Suprapubic skin (tissue), 4 donors: ENCODE measurements at regions not wholly inside any gene's neighbourhood (a gene's known extent, or its start where the extent isn't known, plus 50 kb on each side); places are given as distances from the start of the nearest gene placed in this dataset.

Experiments used
- DNase-seq, 2 donors: peaks; one replicate each; pipeline ENCODE4 v3.0.0-alpha.2; 2019; ENCODE audit warnings: low spot score in 2 of 2
- H3K27ac ChIP-seq: fragments of 200-600 bp; sonication (generic); one replicate; pipeline ENCODE4 v1.5.1; 2019
- H3K27me3 ChIP-seq: fragments of 200-600 bp; sonication (generic); one replicate; pipeline ENCODE4 v1.5.1; 2019
- H3K36me3 ChIP-seq: fragments of 200-600 bp; sonication (generic); one replicate; pipeline ENCODE4 v1.5.1; 2019
- H3K4me1 ChIP-seq: fragments of 200-600 bp; sonication (generic); one replicate; pipeline ENCODE4 v1.5.1; 2019
- H3K4me3 ChIP-seq: fragments of 200-600 bp; sonication (generic); one replicate; pipeline ENCODE4 v1.5.1; 2019; ENCODE audit warnings: mild to moderate bottlenecking
- H3K9me3 ChIP-seq: fragments of 200-600 bp; sonication (generic); one replicate; pipeline ENCODE4 v1.5.1; 2019
- EP300 ChIP-seq: sonication (generic); formaldehyde crosslinking; IDR thresholded peaks from one replicate; pipeline ENCODE4 v1.6.1; 2017; ENCODE audit warnings: antibody characterized with exemption
- POLR2A ChIP-seq, 2 donors: fragments of 450-650 bp; IDR thresholded peaks; one replicate each; pipeline ENCODE4 v1.6.1; 2017; ENCODE audit warnings: antibody characterized with exemption in 2 of 2, mild to moderate bottlenecking in 2 of 2, moderate library complexity in 2 of 2
- POLR2AphosphoS5 ChIP-seq, 3 donors: sonication (generic); formaldehyde crosslinking; IDR thresholded peaks; one replicate each; pipeline ENCODE4 v1.6.1; 2017; ENCODE audit warnings: antibody characterized with exemption in 3 of 3
- WGBS: methylation state at CpG from one replicate; pipeline ENCODE4 v1.1.5; 2018; 5-methylcytosine and 5-hydroxymethylcytosine counted together
- TF ChIP-seq, protein P1 (sequence below), 2 donors: fragments of 200-600 bp in 1 of 2; fragments of 450-650 bp in 1 of 2; sonication (generic) in 1 of 2; IDR thresholded peaks; one replicate each; pipeline ENCODE4 v1.5.1; 2016 to 2019; ENCODE audit warnings: antibody characterized with exemption in 2 of 2, mild to moderate bottlenecking in 1 of 2, moderate library complexity in 1 of 2

DNA sequence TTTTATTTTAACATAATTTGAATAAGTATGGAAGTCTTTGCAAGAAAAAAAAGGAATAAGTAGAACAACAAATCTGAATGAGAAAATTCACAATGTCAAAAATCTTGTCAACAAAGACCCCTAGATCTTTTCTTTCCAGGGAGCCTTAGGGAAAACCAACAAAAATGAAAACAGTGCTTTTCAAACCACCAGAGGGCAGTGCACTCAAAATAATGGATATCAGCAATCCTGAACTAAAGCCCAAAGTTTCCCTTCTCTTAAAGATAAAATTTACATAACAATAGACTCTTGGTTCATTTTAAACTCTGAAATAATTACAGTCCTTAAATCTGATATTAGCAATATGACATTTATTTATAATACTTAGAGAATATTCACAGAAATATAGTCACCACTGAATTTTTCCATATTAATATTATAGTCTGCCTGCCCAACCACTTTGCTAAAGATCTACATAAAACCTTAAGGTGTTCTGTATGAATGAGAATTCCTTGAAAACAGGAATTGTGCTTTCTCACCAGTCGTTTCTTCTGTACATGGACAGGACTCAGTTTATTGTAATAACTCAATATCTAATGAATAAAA lies 105.3 kb upstream of the BMP5 start:
- H3K4me1 ChIP-seq = no peaks in the 10 kb centered on the region
- no peaks in the 10 kb centered on the region for H3K9me3 ChIP-seq
- no peak overlapping the region for H3K4me3 ChIP-seq
- no peaks in the 10 kb centered on the region for H3K27me3 ChIP-seq
- WGBS = 24% methylated on average over 1 of the region's 1 CpG
- no peaks in the 10 kb centered on the region for H3K36me3 ChIP-seq
- TF ChIP-seq, protein P1, sequence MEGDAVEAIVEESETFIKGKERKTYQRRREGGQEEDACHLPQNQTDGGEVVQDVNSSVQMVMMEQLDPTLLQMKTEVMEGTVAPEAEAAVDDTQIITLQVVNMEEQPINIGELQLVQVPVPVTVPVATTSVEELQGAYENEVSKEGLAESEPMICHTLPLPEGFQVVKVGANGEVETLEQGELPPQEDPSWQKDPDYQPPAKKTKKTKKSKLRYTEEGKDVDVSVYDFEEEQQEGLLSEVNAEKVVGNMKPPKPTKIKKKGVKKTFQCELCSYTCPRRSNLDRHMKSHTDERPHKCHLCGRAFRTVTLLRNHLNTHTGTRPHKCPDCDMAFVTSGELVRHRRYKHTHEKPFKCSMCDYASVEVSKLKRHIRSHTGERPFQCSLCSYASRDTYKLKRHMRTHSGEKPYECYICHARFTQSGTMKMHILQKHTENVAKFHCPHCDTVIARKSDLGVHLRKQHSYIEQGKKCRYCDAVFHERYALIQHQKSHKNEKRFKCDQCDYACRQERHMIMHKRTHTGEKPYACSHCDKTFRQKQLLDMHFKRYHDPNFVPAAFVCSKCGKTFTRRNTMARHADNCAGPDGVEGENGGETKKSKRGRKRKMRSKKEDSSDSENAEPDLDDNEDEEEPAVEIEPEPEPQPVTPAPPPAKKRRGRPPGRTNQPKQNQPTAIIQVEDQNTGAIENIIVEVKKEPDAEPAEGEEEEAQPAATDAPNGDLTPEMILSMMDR (IDR thresholded peaks at IDR 0.05) = peak; percentile 33 to 46
- no peak for TF ChIP-seq POLR2A (IDR thresholded peaks at IDR 0.05)
- no peak overlapping the region for H3K27ac ChIP-seq
- DNase-seq = no peak

DNA sequence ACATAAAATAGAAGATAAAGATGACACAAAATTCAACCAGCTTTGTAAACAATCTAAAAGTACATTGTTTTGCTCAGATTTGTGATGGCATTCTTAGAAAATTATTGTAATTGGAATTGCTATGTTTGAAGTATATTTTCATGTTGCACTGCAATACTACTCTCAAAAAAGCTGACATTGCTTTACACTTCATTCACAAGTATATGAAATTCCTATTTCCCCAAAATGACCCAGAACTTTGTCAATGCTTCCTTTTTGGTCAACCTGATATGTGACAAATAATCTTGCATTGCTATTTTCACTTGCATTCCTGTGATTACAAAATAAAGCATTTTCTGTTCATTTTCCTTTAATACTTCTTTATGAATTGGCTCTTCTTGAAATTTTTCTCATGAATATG lies 104.1 kb upstream of the BMP5 start:
- Histone ChIP-seq H3K4me3 (no peak overlapping the region), H3K27ac (no peak overlapping the region), H3K4me1 (no peaks in the 10 kb centered on the region), H3K27me3 (no peaks in the 10 kb centered on the region), H3K36me3 (no peaks in the 10 kb centered on the region), H3K9me3 (no peaks in the 10 kb centered on the region)
- no peak for TF ChIP-seq POLR2AphosphoS5 (IDR thresholded peaks at IDR 0.05)
- TF ChIP-seq POLR2A (IDR thresholded peaks at IDR 0.05) = no peak
- DNase-seq = no peak

DNA sequence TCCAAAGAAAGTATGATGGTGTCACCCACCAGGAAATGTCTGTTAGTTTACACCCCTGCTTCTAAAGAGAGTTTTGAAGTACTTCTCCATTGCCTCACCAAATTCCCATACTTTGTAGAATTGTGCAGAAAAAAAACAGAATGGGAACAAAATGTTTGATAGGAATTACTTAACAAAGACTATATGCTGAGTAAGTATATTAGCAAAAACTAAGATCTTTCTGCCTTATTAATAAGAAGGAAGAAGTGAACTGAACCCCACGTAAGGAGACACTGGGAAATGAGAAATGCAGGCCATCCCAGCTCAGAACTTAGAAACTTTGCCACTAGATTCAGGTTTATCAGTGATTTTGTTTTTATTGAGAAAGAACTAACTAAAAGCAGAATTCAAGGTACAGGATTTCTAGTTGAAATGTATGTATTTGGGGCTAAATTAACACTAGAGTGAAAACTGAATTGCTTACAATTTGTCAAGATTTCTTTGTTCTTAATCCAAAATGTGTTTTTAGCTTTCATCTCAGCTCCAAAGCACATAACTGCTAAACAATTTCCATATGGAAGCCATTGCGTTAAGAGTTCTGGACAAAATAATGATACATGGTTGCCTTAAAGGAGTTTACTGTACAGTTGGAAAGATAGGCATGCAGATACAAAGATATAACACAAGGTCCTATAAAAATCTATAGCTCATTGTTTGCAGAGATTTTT lies 102.7 kb upstream of the BMP5 start:
- 78% methylated on average over 1 of the region's 2 CpGs for WGBS

DNA sequence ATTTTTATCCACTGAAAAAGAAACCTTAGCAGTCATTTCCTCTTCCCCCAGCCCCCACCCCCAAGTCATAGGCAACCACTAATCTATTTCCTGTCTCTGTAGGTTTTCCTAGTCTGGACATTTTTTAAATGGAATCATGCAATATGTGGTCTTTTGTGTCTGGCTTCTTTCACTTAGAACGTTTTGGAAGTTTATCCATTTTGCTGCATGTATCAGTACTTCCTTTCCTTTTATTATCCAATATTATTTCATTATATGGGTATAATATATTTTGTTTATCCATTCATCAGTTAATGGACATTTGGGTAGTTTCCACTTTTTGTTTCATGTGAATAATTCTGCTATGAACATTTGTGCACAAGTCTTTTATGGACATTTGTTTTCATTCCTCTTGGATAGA lies 99.3 kb upstream of the BMP5 start:
- Histone ChIP-seq H3K27me3 (no peaks in the 10 kb centered on the region), H3K4me1 (no peaks in the 10 kb centered on the region), H3K4me3 (no peak overlapping the region), H3K27ac (no peak overlapping the region), H3K9me3 (no peaks in the 10 kb centered on the region), H3K36me3 (no peaks in the 10 kb centered on the region)
- 18% methylated on average over 1 of the region's 1 CpG for WGBS
- DNase-seq = no peak
- TF ChIP-seq POLR2AphosphoS5 (IDR thresholded peaks at IDR 0.05) = no peak
- TF ChIP-seq EP300 = no peak
- TF ChIP-seq, protein P1 (IDR thresholded peaks at IDR 0.05) = no peak
- no peak for TF ChIP-seq POLR2A (IDR thresholded peaks at IDR 0.05)

More for the DNA sequence above, 102.7 kb upstream of the BMP5 start:
- DNase-seq = no peak
- H3K4me1 ChIP-seq = no peaks in the 10 kb centered on the region
- H3K36me3 ChIP-seq = no peaks in the 10 kb centered on the region
- H3K27me3 ChIP-seq = no peaks in the 10 kb centered on the region
- TF ChIP-seq POLR2AphosphoS5 (IDR thresholded peaks at IDR 0.05) = no peak
- no peak for TF ChIP-seq EP300
- TF ChIP-seq POLR2A (IDR thresholded peaks at IDR 0.05) = no peak
- TF ChIP-seq, protein P1 (IDR thresholded peaks at IDR 0.05) = no peak
- H3K9me3 ChIP-seq = no peaks in the 10 kb centered on the region
- no peak overlapping the region for H3K4me3 ChIP-seq
- H3K27ac ChIP-seq = no peak overlapping the region

DNA sequence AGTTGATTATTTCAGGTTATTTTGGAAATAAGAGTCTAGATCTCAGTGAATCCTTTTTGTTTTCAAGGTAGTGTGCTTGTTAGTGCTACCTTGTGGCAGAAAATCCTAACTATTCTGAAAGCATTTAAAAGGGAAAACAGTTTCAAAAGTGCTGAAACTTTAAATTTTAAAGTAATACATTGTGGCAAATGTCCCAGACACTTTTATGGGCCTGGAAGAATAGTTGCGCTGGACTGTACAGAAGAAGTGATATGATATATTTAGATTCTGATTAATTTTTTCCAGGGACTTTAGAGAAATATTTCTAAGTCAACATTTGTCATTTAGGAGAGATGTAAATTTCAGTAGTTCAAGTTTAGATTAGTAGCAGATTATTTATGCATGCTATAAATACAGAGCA lies 96.7 kb upstream of the BMP5 start:
- WGBS = 85% methylated on average over 1 of the region's 1 CpG
- Histone ChIP-seq H3K4me3 (no peak overlapping the region), H3K9me3 (no peaks in the 10 kb centered on the region), H3K27ac (no peak overlapping the region), H3K27me3 (no peaks in the 10 kb centered on the region), H3K36me3 (no peaks in the 10 kb centered on the region), H3K4me1 (no peaks in the 10 kb centered on the region)
- TF ChIP-seq EP300 (no peak), POLR2AphosphoS5 (IDR thresholded peaks at IDR 0.05) (no peak), POLR2A (IDR thresholded peaks at IDR 0.05) (no peak)
- TF ChIP-seq, protein P1 (IDR thresholded peaks at IDR 0.05) = no peak
- no peak for DNase-seq
